ENCODE measurements at regions not wholly inside any gene's neighbourhood (a gene's known extent, or its start where the extent isn't known, plus 50 kb on each side); places are given as distances from the start of the nearest gene placed in this dataset.

DNA sequence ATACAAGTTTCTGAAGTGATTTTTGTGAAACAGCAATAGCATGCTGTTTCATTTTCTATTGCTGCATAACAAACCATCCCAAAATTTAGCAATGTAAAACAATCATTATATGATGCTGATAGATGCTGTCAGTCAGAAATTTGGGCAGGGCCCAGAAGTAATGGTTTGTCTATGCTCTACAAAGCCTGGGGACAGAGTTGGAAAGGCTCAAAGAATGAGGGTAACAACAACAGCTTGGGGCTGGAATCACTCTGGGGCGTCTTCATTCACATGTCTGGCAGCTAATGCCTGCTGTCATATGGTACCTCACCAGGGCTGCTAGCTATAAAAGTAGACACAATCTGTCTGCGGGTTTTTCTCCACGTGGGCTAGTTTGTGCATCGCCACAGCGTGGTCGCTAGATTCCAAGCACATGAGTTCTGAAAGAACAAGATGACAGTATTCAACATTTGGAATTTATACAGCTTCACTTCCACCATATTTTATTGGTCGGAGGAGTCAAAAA, 176.5 kb downstream of the BMP4 start:
- Histone ChIP-seq H3K9me2 (replicated peaks; ENCODE audit: control insufficient read depth, low read length) (no peaks in the 10 kb centered on the region), H3K27ac (ENCODE audit: low read depth, low read length) (no peak overlapping the region), H3K4me1 (ENCODE audit: control insufficient read depth, low read length) (no peaks in the 10 kb centered on the region), H3F3A (ENCODE audit: control insufficient read depth, insufficient read depth) (no peaks in the 10 kb centered on the region), H3K36me3 (ENCODE audit: control insufficient read depth, low read length) (no peaks in the 10 kb centered on the region), H4K20me1 (ENCODE audit: control insufficient read depth, insufficient read depth, low read depth, low read length) (no peaks in the 10 kb centered on the region), H3K4me3 (ENCODE audit: low read length) (no peak overlapping the region), H3K4me2 (ENCODE audit: low read length) (no peak overlapping the region), H3K9me3 (ENCODE audit: control insufficient read depth, insufficient read depth, low read length) (no peaks in the 10 kb centered on the region), H3K79me2 (ENCODE audit: control insufficient read depth, low read length) (no peaks in the 10 kb centered on the region), H3K27me3 (ENCODE audit: control insufficient read depth, low read length) (no peaks in the 10 kb centered on the region)
- TF ChIP-seq EZH2phosphoT487 (IDR thresholded peaks at IDR 0.05; ENCODE audit: borderline replicate concordance, low read length) (no peak), CTCF (IDR thresholded peaks at IDR 0.05; ENCODE audit: low read depth, low read length, poor library complexity, severe bottlenecking) (no peak)

GRCh38 chr14:53779301-53779700, 177.3 kb downstream of the BMP4 start:
- Histone ChIP-seq H3K36me3 (ENCODE audit: control insufficient read depth, low read length) (no peaks in the 10 kb centered on the region), H3K27ac (ENCODE audit: low read depth, low read length) (no peak overlapping the region), H3K9me2 (replicated peaks; ENCODE audit: control insufficient read depth, low read length) (no peaks in the 10 kb centered on the region), H3F3A (ENCODE audit: control insufficient read depth, insufficient read depth) (no peaks in the 10 kb centered on the region), H3K4me2 (ENCODE audit: low read length) (no peak overlapping the region), H3K79me2 (ENCODE audit: control insufficient read depth, low read length) (no peaks in the 10 kb centered on the region), H4K20me1 (ENCODE audit: control insufficient read depth, insufficient read depth, low read depth, low read length) (no peaks in the 10 kb centered on the region), H3K9me3 (ENCODE audit: control insufficient read depth, insufficient read depth, low read length) (no peaks in the 10 kb centered on the region), H3K4me1 (ENCODE audit: control insufficient read depth, low read length) (no peaks in the 10 kb centered on the region), H3K27me3 (ENCODE audit: control insufficient read depth, low read length) (no peaks in the 10 kb centered on the region), H3K4me3 (ENCODE audit: low read length) (no peak overlapping the region)
- TF ChIP-seq CTCF (IDR thresholded peaks at IDR 0.05; ENCODE audit: low read depth, low read length, poor library complexity, severe bottlenecking) (no peak), EZH2phosphoT487 (IDR thresholded peaks at IDR 0.05; ENCODE audit: borderline replicate concordance, low read length) (no peak)

- Histone ChIP-seq H3K4me3 (ENCODE audit: low read length) (no peak overlapping the region), H3F3A (ENCODE audit: control insufficient read depth, insufficient read depth) (no peaks in the 10 kb centered on the region), H3K27me3 (ENCODE audit: control insufficient read depth, low read length) (no peaks in the 10 kb centered on the region), H3K27ac (ENCODE audit: low read depth, low read length) (no peak overlapping the region), H3K9me2 (replicated peaks; ENCODE audit: control insufficient read depth, low read length) (no peaks in the 10 kb centered on the region), H3K4me2 (ENCODE audit: low read length) (no peak overlapping the region), H3K79me2 (ENCODE audit: control insufficient read depth, low read length) (no peaks in the 10 kb centered on the region), H3K9me3 (ENCODE audit: control insufficient read depth, insufficient read depth, low read length) (no peaks in the 10 kb centered on the region), H3K4me1 (ENCODE audit: control insufficient read depth, low read length) (no peaks in the 10 kb centered on the region), H3K36me3 (ENCODE audit: control insufficient read depth, low read length) (no peaks in the 10 kb centered on the region), H4K20me1 (ENCODE audit: control insufficient read depth, insufficient read depth, low read depth, low read length) (no peaks in the 10 kb centered on the region)
- TF ChIP-seq EZH2phosphoT487 (IDR thresholded peaks at IDR 0.05; ENCODE audit: borderline replicate concordance, low read length) (no peak), CTCF (IDR thresholded peaks at IDR 0.05; ENCODE audit: low read depth, low read length, poor library complexity, severe bottlenecking) (no peak)
Measured at GRCh38 chr14:53778263-53778662, 178.4 kb downstream of the BMP4 start.

Measured in DOHH2 (cell line).